ENCODE measurements at regions not wholly inside any gene's neighbourhood (a gene's known extent, or its start where the extent isn't known, plus 50 kb on each side); places are given as distances from the start of the nearest gene placed in this dataset.

DNA sequence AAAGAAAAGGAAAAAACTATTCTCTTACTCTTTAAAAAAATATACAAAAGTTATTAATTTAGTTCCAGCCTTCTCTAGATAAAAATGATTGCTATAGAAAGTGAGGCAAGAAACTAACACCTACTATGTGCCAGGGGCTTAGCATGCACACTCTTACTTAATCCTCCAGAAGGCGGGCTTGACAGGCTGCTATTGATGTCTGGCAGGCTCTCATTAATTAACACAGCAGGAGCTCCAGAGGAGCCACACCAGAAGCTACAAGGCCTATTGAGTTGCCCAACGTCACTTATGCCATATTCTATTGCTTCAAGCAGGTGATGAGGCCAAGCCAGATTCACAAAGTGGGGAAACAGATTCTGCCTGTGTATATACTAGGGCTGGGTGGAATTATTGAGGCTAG lies 54.6 kb upstream of the CLINT1 start:
- no peak for DNase-seq
- H3K9me3 ChIP-seq: no peaks in the 10 kb centered on the region
- H3K4me1 ChIP-seq: peaks cover 16% of the 10 kb centered on the region
- H3K9ac ChIP-seq (ENCODE audit: low read depth in 2 of 2, low read length in 2 of 2): no peak overlapping the region
- H3K27ac ChIP-seq: peak overlapping the region; percentile 65
- H3K4me3 ChIP-seq: no peak overlapping the region
- intact Hi-C loops (cut with DNase I): no loop called here
- H3K27me3 ChIP-seq: no peaks in the 10 kb centered on the region
- TF ChIP-seq, protein P1, sequence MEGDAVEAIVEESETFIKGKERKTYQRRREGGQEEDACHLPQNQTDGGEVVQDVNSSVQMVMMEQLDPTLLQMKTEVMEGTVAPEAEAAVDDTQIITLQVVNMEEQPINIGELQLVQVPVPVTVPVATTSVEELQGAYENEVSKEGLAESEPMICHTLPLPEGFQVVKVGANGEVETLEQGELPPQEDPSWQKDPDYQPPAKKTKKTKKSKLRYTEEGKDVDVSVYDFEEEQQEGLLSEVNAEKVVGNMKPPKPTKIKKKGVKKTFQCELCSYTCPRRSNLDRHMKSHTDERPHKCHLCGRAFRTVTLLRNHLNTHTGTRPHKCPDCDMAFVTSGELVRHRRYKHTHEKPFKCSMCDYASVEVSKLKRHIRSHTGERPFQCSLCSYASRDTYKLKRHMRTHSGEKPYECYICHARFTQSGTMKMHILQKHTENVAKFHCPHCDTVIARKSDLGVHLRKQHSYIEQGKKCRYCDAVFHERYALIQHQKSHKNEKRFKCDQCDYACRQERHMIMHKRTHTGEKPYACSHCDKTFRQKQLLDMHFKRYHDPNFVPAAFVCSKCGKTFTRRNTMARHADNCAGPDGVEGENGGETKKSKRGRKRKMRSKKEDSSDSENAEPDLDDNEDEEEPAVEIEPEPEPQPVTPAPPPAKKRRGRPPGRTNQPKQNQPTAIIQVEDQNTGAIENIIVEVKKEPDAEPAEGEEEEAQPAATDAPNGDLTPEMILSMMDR (IDR thresholded peaks at IDR 0.05): no peak
- no peaks in the 10 kb centered on the region for H3K36me3 ChIP-seq

DNA sequence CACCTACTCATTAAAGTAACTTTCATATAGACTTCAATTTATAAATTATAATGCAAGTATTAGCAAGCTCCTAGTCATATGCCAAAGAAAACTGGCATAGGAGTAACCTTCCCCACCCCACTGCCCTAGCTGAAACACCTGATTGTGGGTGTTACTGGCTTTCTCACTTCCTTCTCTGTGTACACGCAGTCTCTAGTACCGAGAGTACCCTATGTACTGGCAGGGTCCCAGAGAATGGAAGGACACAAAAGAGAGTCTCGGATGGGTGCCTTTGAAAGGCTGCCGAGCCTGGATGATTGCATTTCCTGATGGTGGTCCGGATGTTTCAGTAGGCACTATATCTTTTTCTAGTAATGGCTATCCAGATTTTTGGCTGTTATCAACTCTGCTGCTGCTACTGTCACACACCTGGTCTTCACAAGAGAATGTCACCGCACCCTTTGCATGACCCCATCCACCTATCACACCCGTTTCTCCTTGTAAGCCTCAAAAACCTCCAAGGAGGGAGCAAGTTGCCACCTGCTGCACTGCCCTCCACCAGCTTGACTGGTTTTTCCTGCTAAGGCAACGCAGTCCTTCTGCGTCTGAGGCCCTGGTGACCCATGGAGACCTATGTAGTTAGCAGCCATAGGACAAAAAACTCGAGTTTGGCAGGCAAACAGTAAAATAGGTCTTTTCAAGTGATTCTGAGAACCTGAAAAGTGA lies 53.8 kb upstream of the CLINT1 start:
- H3K36me3 ChIP-seq: no peaks in the 10 kb centered on the region
- peak overlapping the region in 1 of 2 donors; percentile 4 for H3K9ac ChIP-seq (ENCODE audit: low read depth in 2 of 2, low read length in 2 of 2)
- peaks cover 10% of the 10 kb centered on the region for H3K4me1 ChIP-seq
- peak overlapping the region; percentile 65 for H3K27ac ChIP-seq
- H3K4me3 ChIP-seq: no peak overlapping the region
- intact Hi-C loops (cut with DNase I): no loop called here
- H3K27me3 ChIP-seq: no peaks in the 10 kb centered on the region
- H3K9me3 ChIP-seq: no peaks in the 10 kb centered on the region
- TF ChIP-seq, protein P1 (IDR thresholded peaks at IDR 0.05): no peak
- DNase-seq: peak; percentile 80

DNA sequence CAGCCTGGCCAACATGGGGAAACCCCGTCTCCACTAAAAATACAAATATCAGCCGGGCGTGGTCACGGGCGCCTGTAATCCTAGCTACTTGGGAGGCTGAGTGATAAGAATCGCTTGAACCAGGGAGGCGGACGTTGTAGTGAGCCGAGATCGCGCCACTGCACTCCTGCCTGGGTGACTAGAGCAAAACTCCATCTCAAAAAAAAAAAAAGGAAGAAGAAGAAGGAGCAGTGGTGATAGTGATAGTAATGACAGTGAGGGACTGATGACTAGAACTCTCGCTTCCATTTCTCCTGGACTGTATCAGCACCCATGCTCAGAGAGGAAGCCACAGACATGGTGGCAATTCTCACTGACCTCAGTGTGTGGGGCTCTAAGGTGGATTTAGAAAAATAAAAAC lies 52.6 kb upstream of the CLINT1 start:
- Histone ChIP-seq H3K27ac (no peak overlapping the region), H3K9me3 (no peaks in the 10 kb centered on the region), H3K9ac (ENCODE audit: low read depth in 2 of 2, low read length in 2 of 2) (no peak overlapping the region), H3K4me3 (no peak overlapping the region), H3K4me1 (peaks cover 10% of the 10 kb centered on the region), H3K36me3 (no peaks in the 10 kb centered on the region), H3K27me3 (no peaks in the 10 kb centered on the region)
- intact Hi-C loops (cut with DNase I): no loop called here
- TF ChIP-seq, protein P1 (IDR thresholded peaks at IDR 0.05): no peak
- no peak for DNase-seq

Data from colonic mucosa (tissue), 4 donors.